GM19455 (cell line): ENCODE measurements at regions not wholly inside any gene's neighbourhood (a gene's known extent, or its start where the extent isn't known, plus 50 kb on each side); places are given as distances from the start of the nearest gene placed in this dataset.

Experiments
- ATAC-seq: cut with Tn5 transposase; IDR thresholded peaks from one replicate; pipeline ENCODE4 v1.9.1; 2021; ENCODE audit not compliant: unreplicated experiment

- ATAC-seq: no peak
Measured at GRCh38 chr4:147401221-147401620, 79.7 kb upstream of the EDNRA start.

GRCh38 chr4:147407261-147408045, 73.4 kb upstream of the EDNRA start:
- ATAC-seq: no peak

GRCh38 chr4:147408189-147408588, 72.7 kb upstream of the EDNRA start:
- no peak for ATAC-seq

GRCh38 chr4:147409350-147409749, 71.5 kb upstream of the EDNRA start:
- no peak for ATAC-seq

- no peak for ATAC-seq
Measured at GRCh38 chr4:147418226-147418625, 62.7 kb upstream of the EDNRA start.

GRCh38 chr4:147421456-147421855, 59.4 kb upstream of the EDNRA start:
- no peak for ATAC-seq

GRCh38 chr4:147423229-147423628, 57.7 kb upstream of the EDNRA start:
- no peak for ATAC-seq

GRCh38 chr4:147425019-147425418, 55.9 kb upstream of the EDNRA start:
- ATAC-seq: no peak

- ATAC-seq: no peak
Measured at GRCh38 chr4:147428583-147428982, 52.3 kb upstream of the EDNRA start.

GRCh38 chr4:147430111-147430510, 50.8 kb upstream of the EDNRA start:
- no peak for ATAC-seq
